ENCODE measurements at regions not wholly inside any gene's neighbourhood (a gene's known extent, or its start where the extent isn't known, plus 50 kb on each side); places are given as distances from the start of the nearest gene placed in this dataset.

GRCh38 chr11:44402466-44403075, 92.6 kb upstream of the ALX4 start:
- Histone ChIP-seq H3K4me1 (ENCODE audit: control insufficient read depth, insufficient read depth, low read length) (no peaks in the 10 kb centered on the region), H3K36me3 (ENCODE audit: control insufficient read depth, insufficient read depth, low read length) (no peaks in the 10 kb centered on the region), H3K27ac (ENCODE audit: low read length) (no peak overlapping the region), H3K4me3 (ENCODE audit: low read depth in 2 of 2, low read length in 2 of 2) (no peak overlapping the region), H3K9me3 (ENCODE audit: control insufficient read depth, insufficient read depth, low read depth, low read length) (no peaks in the 10 kb centered on the region), H3K27me3 (ENCODE audit: control insufficient read depth, insufficient read depth, low read length) (peaks cover 7% of the 10 kb centered on the region)
- ATAC-seq, result no peak
- no TSS peak for BruUV-seq (replicated peaks)
- intact Hi-C loops (cut with micrococcal nuclease; ENCODE audit: unreplicated experiment) (no loop called here), in situ Hi-C loops (cut with HindIII; ENCODE audit: low pct_unique_long_range_greater_than_20kb, low sequenced_read_pairs) (no loop called here)
- no peak for DNase-seq (ENCODE audit: low read depth, low spot score)
- TF ChIP-seq TCF7L2 (IDR thresholded peaks at IDR 0.05; ENCODE audit: low read depth, low read length) (no peak), POLR2AphosphoS5 (IDR thresholded peaks at IDR 0.05; ENCODE audit: low read depth, low read length) (no peak), CTCF (IDR thresholded peaks at IDR 0.05) (no peak), SIN3A (IDR thresholded peaks at IDR 0.05; ENCODE audit: borderline replicate concordance, insufficient read depth, low read depth, low read length) (no peak), REST (IDR thresholded peaks at IDR 0.05; ENCODE audit: insufficient read depth in 1 of 2, low read depth in 2 of 2, low read length in 1 of 2) (no peak)
- CTCF ChIA-PET, result no interaction called here
- POLR2A ChIA-PET, result no interaction called here

GRCh38 chr11:44403176-44403575, 93.2 kb upstream of the ALX4 start:
- no peak for ATAC-seq
- BruUV-seq (replicated peaks), result no TSS peak
- intact Hi-C loops (cut with micrococcal nuclease; ENCODE audit: unreplicated experiment), result no loop called here

More at GRCh38 chr11:44403176-44403575, 93.2 kb upstream of the ALX4 start:
- no peak for TF ChIP-seq REST (IDR thresholded peaks at IDR 0.05; ENCODE audit: insufficient read depth in 1 of 2, low read depth in 2 of 2, low read length in 1 of 2)
- ChIA-PET CTCF (no interaction called here), POLR2A (no interaction called here)
- no peak overlapping the region for H3K4me3 ChIP-seq (ENCODE audit: low read depth in 2 of 2, low read length in 2 of 2)
- H3K4me1 ChIP-seq (ENCODE audit: control insufficient read depth, insufficient read depth, low read length), result no peaks in the 10 kb centered on the region
- peaks cover 7% of the 10 kb centered on the region for H3K27me3 ChIP-seq (ENCODE audit: control insufficient read depth, insufficient read depth, low read length)
- no peak overlapping the region for H3K27ac ChIP-seq (ENCODE audit: low read length)
- no peaks in the 10 kb centered on the region for H3K36me3 ChIP-seq (ENCODE audit: control insufficient read depth, insufficient read depth, low read length)
- in situ Hi-C loops (cut with HindIII; ENCODE audit: low pct_unique_long_range_greater_than_20kb, low sequenced_read_pairs), result no loop called here
- no peak for DNase-seq (ENCODE audit: low read depth, low spot score)
- H3K9me3 ChIP-seq (ENCODE audit: control insufficient read depth, insufficient read depth, low read depth, low read length), result no peaks in the 10 kb centered on the region

Measured in Panc1 (cell line).